ENCODE measurements at regions not wholly inside any gene's neighbourhood (a gene's known extent, or its start where the extent isn't known, plus 50 kb on each side); places are given as distances from the start of the nearest gene placed in this dataset.
"Not testable (repeated sequence)": the region's sequence is repeated elsewhere in the genome, so short reads cannot be mapped to it uniquely, and the experiment has no call there.

DNA sequence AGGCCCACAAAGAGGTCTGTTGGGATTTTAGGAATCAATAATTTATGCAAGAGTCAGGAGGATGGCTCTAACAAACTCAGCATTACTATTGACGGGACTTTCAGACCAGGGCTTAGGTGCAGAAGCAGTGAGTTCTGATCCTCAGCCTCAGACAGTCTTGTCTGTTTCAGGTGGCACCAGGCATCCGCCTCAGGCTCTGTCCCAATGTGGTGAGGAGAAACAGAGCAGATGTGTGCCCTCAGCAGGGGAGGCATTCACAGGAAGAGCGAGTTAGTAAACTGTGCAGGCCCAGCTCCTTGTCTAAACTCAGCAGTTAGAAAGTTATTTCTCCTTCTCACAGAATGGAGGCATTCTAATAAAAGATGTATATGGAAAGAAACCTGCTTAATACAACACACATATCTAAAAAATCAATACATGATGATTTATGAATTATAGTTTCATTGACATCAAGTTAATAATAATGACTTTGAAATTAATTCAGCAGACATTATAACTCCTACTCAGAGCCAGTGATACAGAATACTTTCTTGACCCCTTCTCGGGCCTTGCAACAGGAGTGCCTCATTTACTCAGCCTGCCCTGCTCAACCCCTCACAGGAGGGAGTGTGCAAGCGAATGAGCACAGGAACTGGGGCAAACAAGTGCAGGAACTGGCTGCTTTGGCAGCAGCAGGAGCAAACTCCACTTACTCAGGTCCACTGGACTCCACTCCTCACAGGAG lies 202.8 kb upstream of the SMIM31 start:
- no peak for DNase-seq (ENCODE audit: low read depth, low spot score)
- no peak overlapping the region for H3K4me3 ChIP-seq (ENCODE audit: low read length)

DNA sequence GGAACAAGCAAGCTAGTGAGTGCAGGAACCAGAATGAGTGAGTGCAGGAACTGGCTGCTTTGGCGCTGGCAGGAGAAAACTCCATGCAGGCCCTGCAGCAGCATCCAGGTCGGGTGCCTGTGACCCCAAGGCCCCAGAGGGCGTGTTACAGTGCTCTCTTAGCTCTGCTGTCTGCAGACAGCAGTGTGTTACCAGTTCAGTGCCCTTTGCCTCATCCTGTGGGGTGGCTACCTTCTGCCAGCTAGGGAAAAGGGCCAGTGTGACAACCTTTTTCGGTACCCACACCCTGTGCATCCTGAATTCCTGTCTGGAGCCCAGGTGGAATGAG lies 202.3 kb upstream of the SMIM31 start:
- no peak for DNase-seq (ENCODE audit: low read depth, low spot score)
- no peak overlapping the region for H3K4me3 ChIP-seq (ENCODE audit: low read length)

DNA sequence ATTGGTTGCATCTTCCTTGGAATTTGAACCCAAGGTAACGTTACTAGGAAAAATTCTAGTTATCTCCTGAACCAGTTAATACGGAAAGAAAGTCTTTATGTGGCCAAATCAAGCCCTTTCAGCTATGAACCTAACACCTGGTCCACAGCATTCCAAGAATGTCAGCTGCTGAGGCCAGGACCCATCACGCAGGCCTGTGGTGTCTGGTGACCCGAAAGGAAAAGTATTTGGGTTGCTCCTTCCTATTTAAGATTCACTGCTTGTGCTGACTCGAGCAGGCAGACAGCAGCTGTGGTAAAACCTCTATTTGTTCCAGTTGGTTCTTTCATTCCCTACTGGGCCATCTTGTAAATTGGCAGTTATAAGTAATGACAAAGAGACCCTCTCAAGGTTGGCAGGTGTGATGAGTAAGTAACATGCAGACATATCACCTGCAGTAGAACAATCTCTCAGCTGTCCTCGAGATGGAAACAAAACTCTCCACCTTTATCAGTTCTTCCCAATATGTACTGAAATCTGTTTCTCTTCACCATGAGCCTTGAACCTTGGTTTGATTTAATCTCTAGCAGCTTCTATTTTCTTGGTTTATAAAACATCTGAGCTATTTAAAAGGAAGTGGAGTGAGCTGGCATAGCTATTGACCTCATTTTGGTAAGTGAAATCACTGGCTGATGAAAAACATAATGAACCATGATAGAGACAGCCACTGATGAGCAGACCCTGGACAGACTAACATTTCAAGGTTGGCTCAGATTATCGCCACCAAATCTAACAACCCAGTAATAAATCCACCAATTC lies 182.1 kb upstream of the SMIM31 start:
- no peak overlapping the region for H3K4me3 ChIP-seq (ENCODE audit: low read length)
- DNase-seq (ENCODE audit: low read depth, low spot score): no peak

DNA sequence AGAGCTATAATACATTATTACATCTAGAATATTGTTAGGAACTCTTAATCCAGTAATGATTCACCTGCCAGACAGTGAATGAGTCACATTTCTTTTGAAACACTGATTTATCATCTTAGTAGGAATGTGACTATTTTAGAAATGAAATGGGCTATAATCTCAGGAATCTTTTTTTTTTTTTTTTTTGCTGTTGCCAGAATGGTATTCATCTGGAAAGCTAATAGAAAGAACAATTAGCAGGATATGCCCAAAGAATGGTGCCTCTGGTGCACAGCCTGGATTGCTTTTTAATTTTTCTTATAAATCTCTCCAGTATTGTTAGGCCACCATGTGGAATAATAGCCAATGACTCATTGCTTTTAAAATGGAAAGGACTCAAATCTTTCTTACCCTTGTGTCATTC lies 181.1 kb upstream of the SMIM31 start:
- no peak for DNase-seq (ENCODE audit: low read depth, low spot score)

DNA sequence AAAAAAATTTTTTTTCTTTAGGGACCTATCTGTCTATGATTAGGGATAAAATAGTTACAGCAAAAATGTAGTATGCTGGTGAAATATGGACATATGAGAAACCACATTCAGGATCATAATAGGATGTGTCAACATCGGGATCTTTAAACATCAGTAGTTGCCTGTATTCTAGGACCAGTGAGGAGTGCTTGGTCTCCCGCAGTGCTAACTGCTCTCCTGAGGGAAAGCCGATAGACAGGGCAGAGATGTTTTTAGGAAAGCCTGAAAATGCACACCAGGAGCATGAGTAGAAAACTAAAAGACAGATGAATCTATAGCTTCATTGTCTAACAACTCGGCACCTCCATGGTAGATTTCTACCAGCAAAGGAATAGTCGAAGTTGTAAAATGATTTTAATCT lies 178.1 kb upstream of the SMIM31 start:
- no peak overlapping the region for H3K4me3 ChIP-seq (ENCODE audit: low read length)
- DNase-seq (ENCODE audit: low read depth, low spot score): no peak

More for the DNA sequence above, 181.1 kb upstream of the SMIM31 start:
- no peak overlapping the region for H3K4me3 ChIP-seq (ENCODE audit: low read length)

DNA sequence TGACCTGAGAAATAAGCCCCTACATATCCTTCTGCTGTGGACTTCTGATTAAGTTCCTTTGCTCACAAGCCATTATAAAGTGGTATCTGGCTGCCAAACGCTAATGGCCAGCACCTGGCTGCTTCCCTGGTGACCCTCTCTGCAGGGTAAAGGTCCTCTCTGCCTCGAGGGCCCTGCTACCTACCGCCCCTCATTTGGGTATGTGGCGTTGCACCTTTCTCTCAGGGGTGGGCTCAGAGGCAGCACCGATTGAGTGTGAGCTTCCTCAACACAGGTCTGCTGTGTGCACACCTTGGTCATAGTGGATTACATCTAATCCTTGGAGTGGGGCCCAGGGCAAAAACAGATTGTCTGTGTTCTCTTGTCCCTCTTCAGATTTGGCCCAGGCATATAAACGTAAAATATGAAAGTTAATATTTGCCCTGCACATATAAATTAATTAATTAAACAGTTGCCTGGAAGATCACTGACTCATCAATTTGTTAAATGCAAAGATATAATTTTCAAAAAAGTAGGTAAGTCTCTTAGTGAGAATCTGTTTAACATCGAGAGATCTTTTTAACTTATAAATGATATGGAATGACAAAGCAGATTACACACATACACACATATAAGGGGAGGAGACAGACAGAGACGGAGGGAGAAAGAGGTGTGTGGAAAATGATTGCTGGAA lies 174.5 kb upstream of the SMIM31 start:
- no peak for DNase-seq (ENCODE audit: low read depth, low spot score)
- no peak overlapping the region for H3K4me3 ChIP-seq (ENCODE audit: low read length)

DNA sequence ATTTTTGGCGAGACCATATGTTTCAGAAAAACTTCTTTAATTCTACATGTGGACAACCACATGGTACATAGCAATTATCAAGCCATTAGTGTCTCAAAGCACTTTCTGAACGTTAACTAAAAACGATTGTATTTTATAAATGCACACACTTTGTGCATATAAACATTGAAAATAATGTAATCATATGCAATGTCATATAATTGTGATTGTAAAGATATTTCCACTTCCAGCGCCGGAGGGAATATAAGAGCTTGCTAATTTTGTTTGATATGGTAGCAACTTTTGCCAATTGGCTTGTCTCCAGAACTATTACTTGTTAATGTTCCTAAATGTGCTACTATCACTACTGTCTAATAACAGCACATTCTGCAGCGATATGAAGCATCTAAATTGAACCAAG lies 162.3 kb upstream of the SMIM31 start:
- no peak overlapping the region for H3K4me3 ChIP-seq (ENCODE audit: low read length)
- DNase-seq (ENCODE audit: low read depth, low spot score): no peak

DNA sequence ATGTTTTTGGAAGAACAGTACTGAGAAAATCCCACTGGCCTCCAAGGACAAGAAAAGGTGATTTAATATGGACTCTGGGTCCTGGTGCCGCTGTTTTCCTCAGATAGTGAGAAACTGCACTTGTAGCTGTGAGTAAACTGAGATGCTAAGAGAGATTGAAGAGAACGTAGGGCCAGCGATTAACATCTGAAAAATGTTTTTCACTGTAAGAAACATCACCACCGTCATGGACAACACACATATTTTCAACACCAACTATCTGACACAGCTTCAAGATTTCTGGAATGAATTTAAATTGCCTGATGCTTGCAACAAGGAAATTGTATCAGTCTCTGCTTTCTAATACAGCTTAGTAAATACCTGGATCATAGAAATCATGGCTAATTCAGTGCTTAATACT lies 158.2 kb upstream of the SMIM31 start:
- no peak for DNase-seq (ENCODE audit: low read depth, low spot score)
- H3K4me3 ChIP-seq (ENCODE audit: low read length): no peak overlapping the region

DNA sequence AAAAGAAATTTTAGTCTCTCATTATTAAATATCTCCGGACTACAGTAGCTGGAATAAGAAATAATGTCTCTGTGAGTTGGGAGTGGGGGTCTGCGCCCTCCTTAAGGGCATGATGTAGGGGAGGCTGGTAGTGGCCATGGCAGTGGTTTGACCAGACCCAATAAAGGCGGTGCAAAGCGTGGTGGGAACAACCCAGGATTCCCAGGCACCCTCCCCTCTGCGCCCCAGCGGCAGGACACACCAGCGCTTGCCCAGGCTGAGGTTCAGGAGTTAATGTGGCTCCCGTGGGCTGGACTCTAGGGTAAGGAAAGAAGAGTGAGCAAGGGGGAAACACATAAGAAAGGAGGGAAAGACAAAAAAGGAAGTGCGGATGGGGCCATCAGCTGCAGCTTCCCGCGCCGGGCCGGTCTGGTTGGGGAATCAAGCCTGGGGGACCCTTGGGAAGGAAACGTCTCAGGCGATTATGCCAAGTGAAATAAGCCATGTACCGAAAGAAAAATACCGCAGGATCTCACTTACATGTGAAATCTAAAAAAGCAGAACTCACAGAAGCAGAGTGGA lies 157.5 kb upstream of the SMIM31 start:
- H3K4me3 ChIP-seq (ENCODE audit: low read length): no peak overlapping the region
- DNase-seq (ENCODE audit: low read depth, low spot score): no peak

DNA sequence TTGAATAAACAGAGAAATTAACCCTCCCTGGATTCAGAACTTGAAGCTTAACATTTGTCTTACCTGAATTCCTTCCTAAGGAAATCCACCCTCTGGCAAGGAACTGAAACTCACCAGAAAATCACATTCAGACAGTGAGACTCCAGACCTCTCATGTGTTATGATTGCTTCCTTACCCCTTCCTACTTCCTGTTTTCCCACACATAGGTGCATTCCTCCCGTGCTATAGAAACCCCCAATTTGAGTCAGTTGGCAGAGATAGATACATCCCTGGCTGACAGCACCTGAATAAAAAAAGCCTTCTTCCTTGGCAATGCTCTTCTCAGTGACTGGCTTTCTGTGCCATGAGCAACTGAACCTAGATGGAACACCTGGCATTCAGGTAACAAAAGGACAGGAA lies 157.0 kb upstream of the SMIM31 start:
- H3K4me3 ChIP-seq (ENCODE audit: low read length): no peak overlapping the region
- DNase-seq (ENCODE audit: low read depth, low spot score): no peak

DNA sequence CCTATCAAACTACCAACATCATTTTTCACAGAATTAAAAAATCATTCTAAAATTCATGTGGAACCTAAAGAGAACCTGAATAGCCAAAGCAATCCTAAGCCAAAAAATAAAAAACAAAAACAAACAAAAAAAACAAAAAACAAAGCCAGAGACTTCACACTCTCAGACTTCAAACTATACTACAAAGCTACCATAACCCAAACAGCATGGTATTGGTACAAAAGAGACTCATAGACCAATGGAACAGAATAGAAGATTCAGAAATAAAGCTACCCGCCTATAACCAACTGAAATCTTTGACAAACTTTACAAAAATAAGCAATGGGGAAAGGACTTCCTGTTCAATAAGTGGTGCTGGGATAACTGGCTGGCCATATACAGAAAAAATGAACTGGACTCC lies 152.3 kb upstream of the SMIM31 start:
- no peak overlapping the region for H3K4me3 ChIP-seq (ENCODE audit: low read length)
- DNase-seq (ENCODE audit: low read depth, low spot score): no peak

DNA sequence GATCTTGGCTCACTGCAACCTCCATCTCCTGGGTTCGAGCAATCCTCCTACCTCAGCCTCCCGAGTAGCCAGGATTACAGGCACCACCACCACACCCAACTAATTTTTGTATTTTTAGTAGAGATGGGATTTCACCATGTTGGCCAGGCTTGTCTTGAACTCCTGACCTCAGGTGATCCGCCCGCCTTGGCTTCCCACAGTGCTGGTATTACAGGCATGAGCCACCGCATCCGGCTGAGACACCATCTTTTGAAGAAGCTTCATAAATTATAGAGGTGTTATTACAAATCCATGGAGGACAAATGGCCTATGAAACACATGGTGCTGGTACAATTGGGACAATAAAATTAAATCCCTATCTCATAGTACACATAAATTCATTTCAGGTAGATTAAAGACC lies 148.1 kb upstream of the SMIM31 start:
- DNase-seq (ENCODE audit: low read depth, low spot score); H3K4me3 ChIP-seq (ENCODE audit: low read length): not testable (repeated sequence)

DNA sequence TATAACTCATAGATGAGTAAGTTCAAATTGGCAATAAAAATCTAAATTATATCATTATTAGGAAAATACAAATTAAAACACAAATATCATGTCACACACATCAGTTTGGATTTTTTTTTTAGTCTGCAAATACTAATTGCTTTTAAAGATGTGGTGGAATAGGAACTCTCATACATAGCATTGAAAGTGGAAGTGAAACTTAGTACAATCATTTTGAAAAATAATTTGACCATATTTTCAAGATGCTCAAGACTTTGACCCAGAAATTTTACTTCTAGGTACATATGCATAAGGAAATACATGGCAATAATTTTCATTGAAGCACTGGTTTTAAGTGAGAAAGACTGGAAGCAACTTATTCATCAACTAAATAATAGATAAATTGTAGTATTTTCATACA lies 147.5 kb upstream of the SMIM31 start:
- no peak overlapping the region for H3K4me3 ChIP-seq (ENCODE audit: low read length)
- no peak for DNase-seq (ENCODE audit: low read depth, low spot score)

DNA sequence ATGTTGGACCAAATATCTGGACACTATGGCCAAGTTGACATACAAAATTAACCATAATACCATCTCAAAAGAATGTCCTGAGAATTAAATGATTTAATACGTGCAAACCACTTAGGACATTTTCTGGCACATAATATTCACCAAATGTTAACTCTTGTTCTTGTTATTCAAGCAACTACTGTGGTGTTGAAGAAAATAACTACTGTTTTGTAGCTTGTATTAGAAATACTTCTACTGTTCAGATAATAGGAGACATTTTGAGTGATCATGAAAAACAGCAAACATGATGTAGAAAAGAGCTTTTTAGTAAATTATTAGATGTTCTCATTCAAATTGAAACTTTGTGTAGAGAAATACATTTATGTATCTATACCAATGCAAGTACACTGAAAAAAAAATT lies 140.7 kb upstream of the SMIM31 start:
- H3K4me3 ChIP-seq (ENCODE audit: low read length): no peak overlapping the region
- no peak for DNase-seq (ENCODE audit: low read depth, low spot score)

DNA sequence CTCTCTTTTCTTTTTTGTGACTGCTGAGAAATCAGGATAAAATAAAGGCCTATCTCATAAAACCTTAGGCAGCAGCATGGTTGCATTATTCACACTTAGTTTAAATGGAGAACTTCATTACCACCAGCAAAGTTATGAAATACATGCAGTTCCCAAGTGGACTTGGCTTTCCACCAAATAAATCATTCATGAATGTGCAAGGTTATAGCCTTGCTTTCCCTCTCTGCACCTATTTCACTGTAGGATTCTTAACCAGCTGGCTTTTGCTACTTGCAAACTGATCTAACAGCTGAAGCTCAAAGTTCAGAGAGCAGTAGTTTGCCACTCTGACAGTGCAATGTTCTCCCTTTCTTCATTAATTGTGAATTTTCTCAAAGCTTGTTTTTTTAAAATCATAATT lies 140.1 kb upstream of the SMIM31 start:
- DNase-seq (ENCODE audit: low read depth, low spot score): no peak
- no peak overlapping the region for H3K4me3 ChIP-seq (ENCODE audit: low read length)

DNA sequence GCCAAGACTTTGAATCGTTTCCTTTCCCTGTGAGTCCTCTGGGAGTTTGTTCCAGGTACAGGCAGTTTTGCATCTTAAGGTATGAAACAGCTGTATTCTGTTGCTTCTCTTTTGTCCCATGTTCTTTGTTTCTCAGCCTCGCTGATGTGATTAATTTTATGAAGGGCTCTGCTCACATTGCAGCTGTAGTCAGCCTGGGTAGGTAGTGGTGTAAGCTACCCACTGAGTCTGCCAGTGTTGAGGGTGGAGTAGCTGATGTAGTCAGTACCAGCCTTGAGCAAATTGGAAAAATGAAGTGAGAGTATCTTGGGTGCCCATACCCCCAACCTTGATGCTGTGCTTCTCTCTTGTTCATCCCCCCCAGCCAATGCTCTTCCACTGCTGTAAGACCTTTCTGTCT lies 139.6 kb upstream of the SMIM31 start:
- DNase-seq (ENCODE audit: low read depth, low spot score): no peak
- H3K4me3 ChIP-seq (ENCODE audit: low read length): no peak overlapping the region

DNA sequence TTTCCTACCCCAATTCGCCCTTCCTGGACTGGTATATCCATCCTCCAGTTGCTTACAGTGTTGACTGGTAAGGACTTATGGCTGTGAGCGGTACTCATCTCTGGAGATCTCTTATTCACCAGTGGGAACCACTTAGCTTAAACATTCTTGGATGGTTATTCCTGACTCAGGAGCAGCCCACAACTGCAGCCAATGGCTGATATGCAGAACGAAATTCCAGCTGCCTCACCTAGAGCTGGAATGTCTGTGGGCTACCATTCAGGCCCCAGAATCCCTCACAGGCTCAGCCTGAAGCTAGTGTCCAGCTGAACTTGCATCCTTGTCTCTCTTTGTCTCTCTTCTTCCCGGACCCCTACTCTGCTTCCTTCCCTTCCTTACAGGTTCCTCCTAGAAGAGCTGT lies 138.9 kb upstream of the SMIM31 start:
- H3K4me3 ChIP-seq (ENCODE audit: low read length): no peak overlapping the region
- DNase-seq (ENCODE audit: low read depth, low spot score): no peak

DNA sequence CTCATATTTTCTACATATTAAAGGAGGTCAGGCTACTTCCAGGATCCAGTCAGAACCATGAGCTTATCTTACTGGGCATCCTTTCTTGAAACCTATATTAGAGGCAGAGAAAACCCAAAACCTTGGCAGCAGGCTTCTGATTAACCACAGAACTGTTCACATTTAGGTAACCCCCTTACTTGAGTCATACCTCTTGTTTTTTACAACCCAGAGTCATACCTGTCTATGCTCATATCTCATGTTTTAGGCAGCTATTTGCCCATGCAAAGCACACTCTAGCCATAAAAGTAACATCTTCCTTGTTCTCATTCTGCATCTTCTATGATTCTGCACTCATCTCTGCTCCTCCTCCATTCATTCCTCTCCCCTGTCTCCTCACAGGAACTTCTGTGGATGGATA lies 138.0 kb upstream of the SMIM31 start:
- H3K4me3 ChIP-seq (ENCODE audit: low read length): no peak overlapping the region
- DNase-seq (ENCODE audit: low read depth, low spot score): no peak

DNA sequence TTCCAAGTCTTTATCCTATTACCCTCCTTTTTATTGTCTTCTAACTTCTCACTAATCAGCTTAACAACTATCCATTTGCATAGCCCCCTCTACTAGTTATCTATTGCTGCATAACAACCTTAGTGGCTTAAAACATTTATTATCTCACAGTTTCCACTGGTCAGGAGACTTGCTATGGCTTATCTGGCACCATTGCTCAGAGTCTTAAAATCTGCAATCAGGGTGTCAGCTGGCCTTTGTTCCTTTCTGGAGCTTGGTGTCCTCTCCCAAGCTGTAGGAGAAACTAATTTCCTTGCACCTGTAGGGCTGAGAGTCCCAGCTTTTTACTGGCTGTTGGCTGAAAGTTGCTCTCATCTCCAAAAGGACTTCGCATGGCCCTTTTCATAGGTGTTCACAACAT lies 137.0 kb upstream of the SMIM31 start:
- no peak for DNase-seq (ENCODE audit: low read depth, low spot score)
- no peak overlapping the region for H3K4me3 ChIP-seq (ENCODE audit: low read length)

DNA sequence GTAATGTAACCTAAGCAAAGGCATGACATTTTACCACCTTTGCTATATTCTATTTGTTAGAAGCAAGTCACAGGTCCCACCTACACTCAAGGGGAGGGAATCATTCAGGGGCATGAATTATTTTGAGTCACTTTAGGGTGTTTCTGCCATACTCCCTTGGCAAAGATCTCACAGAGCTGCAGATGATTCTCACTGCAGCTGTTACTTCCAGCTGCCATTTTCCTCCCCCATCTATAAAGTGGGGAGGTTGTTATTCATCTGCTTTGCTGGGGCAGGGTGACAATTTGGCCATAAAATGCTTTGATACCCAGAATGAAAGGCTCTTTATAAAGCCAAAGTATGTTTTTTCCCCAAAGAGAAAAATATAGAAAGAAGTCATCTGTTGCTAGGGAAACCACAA lies 136.5 kb upstream of the SMIM31 start:
- DNase-seq (ENCODE audit: low read depth, low spot score): no peak
- H3K4me3 ChIP-seq (ENCODE audit: low read length): no peak overlapping the region
